ENCODE measurements at regions not wholly inside any gene's neighbourhood (a gene's known extent, or its start where the extent isn't known, plus 50 kb on each side); places are given as distances from the start of the nearest gene placed in this dataset.

DNA sequence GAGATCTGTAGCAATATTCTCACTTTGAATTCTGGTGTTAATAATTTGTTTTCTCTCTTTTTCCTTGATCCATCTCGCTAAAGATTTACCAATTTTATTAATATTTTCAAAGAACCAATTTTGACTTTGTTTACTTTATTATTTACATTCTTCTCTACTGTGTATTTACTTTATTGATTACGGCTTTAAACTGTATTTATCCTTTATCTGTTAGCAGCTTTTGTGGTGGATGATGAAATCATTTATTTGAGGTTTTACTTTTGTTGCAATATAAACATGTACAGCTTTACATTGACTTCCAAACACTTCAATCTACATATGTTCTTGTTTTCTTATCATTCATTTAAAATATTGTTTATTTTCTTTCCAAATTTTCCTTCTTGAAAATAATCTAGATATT lies 719.9 kb downstream of the ADCYAP1 start:
- DNase-seq (ENCODE audit: low spot score): no peak
- no peaks in the 10 kb centered on the region for H3K9me3 ChIP-seq (ENCODE audit: control insufficient read depth in 4 of 4, low read length in 3 of 4)
- no peak overlapping the region for H3K27ac ChIP-seq (ENCODE audit: low read depth in 1 of 2, low read length in 2 of 2)
- TF ChIP-seq, protein P1, sequence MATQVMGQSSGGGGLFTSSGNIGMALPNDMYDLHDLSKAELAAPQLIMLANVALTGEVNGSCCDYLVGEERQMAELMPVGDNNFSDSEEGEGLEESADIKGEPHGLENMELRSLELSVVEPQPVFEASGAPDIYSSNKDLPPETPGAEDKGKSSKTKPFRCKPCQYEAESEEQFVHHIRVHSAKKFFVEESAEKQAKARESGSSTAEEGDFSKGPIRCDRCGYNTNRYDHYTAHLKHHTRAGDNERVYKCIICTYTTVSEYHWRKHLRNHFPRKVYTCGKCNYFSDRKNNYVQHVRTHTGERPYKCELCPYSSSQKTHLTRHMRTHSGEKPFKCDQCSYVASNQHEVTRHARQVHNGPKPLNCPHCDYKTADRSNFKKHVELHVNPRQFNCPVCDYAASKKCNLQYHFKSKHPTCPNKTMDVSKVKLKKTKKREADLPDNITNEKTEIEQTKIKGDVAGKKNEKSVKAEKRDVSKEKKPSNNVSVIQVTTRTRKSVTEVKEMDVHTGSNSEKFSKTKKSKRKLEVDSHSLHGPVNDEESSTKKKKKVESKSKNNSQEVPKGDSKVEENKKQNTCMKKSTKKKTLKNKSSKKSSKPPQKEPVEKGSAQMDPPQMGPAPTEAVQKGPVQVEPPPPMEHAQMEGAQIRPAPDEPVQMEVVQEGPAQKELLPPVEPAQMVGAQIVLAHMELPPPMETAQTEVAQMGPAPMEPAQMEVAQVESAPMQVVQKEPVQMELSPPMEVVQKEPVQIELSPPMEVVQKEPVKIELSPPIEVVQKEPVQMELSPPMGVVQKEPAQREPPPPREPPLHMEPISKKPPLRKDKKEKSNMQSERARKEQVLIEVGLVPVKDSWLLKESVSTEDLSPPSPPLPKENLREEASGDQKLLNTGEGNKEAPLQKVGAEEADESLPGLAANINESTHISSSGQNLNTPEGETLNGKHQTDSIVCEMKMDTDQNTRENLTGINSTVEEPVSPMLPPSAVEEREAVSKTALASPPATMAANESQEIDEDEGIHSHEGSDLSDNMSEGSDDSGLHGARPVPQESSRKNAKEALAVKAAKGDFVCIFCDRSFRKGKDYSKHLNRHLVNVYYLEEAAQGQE (IDR thresholded peaks at IDR 0.05): no peak
- TF ChIP-seq FOXA1 (IDR thresholded peaks at IDR 0.05) (no peak), GABPA (IDR thresholded peaks at IDR 0.05 in 1 of 2, conservative IDR thresholded peaks at IDR 0.05 in 1 of 2) (no peak), JUND (IDR thresholded peaks at IDR 0.05) (no peak), HNF4G (IDR thresholded peaks at IDR 0.05) (no peak), TAF1 (conservative IDR thresholded peaks at IDR 0.05) (no peak), RXRA (IDR thresholded peaks at IDR 0.05) (no peak), ATF3 (IDR thresholded peaks at IDR 0.05) (no peak), FOXA2 (IDR thresholded peaks at IDR 0.05) (no peak), EGR1 (IDR thresholded peaks at IDR 0.05; ENCODE audit: low read depth in 2 of 2) (no peak), YY1 (IDR thresholded peaks at IDR 0.05) (no peak), NR2F2 (IDR thresholded peaks at IDR 0.05) (no peak), SP1 (IDR thresholded peaks at IDR 0.05) (no peak), HNF4A (conservative IDR thresholded peaks at IDR 0.05) (no peak), RAD21 (IDR thresholded peaks at IDR 0.05) (no peak)
- TF ChIP-seq, protein P2, sequence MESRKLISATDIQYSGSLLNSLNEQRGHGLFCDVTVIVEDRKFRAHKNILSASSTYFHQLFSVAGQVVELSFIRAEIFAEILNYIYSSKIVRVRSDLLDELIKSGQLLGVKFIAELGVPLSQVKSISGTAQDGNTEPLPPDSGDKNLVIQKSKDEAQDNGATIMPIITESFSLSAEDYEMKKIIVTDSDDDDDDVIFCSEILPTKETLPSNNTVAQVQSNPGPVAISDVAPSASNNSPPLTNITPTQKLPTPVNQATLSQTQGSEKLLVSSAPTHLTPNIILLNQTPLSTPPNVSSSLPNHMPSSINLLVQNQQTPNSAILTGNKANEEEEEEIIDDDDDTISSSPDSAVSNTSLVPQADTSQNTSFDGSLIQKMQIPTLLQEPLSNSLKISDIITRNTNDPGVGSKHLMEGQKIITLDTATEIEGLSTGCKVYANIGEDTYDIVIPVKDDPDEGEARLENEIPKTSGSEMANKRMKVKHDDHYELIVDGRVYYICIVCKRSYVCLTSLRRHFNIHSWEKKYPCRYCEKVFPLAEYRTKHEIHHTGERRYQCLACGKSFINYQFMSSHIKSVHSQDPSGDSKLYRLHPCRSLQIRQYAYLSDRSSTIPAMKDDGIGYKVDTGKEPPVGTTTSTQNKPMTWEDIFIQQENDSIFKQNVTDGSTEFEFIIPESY (IDR thresholded peaks at IDR 0.05): no peak
- TF ChIP-seq, protein P3, sequence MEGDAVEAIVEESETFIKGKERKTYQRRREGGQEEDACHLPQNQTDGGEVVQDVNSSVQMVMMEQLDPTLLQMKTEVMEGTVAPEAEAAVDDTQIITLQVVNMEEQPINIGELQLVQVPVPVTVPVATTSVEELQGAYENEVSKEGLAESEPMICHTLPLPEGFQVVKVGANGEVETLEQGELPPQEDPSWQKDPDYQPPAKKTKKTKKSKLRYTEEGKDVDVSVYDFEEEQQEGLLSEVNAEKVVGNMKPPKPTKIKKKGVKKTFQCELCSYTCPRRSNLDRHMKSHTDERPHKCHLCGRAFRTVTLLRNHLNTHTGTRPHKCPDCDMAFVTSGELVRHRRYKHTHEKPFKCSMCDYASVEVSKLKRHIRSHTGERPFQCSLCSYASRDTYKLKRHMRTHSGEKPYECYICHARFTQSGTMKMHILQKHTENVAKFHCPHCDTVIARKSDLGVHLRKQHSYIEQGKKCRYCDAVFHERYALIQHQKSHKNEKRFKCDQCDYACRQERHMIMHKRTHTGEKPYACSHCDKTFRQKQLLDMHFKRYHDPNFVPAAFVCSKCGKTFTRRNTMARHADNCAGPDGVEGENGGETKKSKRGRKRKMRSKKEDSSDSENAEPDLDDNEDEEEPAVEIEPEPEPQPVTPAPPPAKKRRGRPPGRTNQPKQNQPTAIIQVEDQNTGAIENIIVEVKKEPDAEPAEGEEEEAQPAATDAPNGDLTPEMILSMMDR (IDR thresholded peaks at IDR 0.05; ENCODE audit: low read depth, low read length, missing input control): no peak
- TF ChIP-seq, protein P4, sequence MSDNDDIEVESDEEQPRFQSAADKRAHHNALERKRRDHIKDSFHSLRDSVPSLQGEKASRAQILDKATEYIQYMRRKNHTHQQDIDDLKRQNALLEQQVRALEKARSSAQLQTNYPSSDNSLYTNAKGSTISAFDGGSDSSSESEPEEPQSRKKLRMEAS (IDR thresholded peaks at IDR 0.05): no peak
- no peak overlapping the region for H3K4me3 ChIP-seq (ENCODE audit: low read depth in 1 of 3, low read length in 3 of 3)
- H3K9ac ChIP-seq (ENCODE audit: low read depth in 1 of 2, low read length in 2 of 2): no peak overlapping the region
- no peaks in the 10 kb centered on the region for H3K36me3 ChIP-seq (ENCODE audit: control insufficient read depth in 4 of 4, insufficient read depth in 3 of 4, low read depth in 1 of 4, low read length in 3 of 4)
- no peaks in the 10 kb centered on the region for H3K4me1 ChIP-seq (ENCODE audit: control insufficient read depth in 4 of 4, insufficient read depth in 4 of 4, low read length in 3 of 4)
- no peaks in the 10 kb centered on the region for H3K27me3 ChIP-seq (ENCODE audit: control insufficient read depth in 4 of 4, insufficient read depth in 4 of 4, low read length in 3 of 4)
- WGBS: 25% methylated on average over 2 of the region's 2 CpGs
